SW480 (cell line): ENCODE measurements at regions not wholly inside any gene's neighbourhood (a gene's known extent, or its start where the extent isn't known, plus 50 kb on each side); places are given as distances from the start of the nearest gene placed in this dataset.

Experiments used
- DNase-seq: peaks from one replicate; pipeline ENCODE4 v3.0.0-alpha.2; 2016; ENCODE audit warnings: low spot score

DNA sequence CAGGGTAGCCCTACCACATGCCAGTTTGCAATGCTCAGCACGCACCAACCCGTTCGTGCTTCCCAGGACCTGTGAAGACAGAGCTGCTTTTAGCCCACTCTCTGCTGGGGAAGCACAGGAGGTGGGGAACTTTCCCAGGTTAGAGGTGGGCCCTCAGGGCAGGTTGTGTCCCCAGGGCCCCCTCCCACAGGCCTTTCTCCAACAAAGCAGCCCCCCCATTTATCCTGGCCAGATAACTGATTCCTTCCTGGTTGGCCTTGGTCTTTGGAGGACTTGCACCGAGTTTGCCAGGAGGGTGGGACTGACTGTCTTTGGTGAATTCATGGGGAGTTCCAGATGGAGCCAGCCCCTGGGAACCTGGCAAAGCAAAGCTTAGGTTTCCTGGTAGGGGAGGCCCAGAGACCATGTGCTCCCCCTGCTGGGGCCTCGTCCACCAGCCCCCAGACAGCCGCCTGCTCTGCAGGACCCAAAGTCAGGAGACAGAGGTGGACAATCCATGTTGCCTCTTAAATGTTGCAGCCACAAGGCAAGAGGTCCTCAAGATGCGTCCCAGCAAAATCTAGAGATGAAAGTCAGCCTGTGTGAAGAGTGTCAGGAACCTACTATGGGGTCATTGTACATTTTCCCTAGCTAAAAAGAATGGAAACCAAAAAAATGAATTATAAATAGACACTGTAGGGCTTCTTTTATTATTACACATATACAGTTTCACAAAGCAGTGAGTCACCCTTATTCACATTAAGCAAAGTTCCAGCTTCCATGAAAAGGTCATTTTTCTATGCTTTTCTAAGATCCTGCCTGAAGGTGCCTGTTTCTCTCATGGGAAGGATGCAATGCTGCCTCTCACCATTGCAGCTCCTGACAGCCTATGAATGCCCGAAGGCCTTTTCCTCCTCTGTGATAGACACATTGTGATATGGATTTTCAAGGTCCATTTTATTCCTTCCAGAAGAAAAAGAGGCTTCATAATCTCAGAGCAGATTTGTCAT, 497.8 kb downstream of the PREX1 start:
- DNase-seq: no peak

DNA sequence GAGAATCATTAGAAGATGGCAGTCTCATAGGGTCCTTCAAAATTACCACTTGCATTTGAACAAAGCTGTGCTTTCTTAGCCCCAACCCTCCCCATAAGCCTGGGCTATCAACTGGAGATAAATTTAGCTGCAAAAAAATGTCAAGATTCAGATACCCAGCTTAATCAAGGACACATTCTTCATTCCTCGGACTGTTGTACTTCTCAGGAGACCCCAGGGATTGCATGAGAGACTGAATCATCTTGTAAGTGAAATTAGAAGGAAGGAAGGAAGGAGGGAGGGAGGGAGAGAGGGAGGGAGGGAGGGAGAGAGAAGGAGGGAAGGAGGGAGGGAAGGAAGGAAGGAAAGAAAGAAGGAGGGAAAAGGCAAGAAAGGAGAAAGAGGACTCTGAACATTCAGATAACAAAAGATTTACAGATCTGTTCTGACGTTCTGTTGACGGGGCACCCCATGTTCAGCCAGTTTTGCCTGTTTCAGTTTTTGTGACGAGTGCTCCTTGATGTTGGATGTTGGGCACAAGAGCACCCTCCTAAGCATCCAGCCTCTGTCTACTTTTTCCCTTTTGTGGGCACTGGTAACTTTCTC, 498.7 kb downstream of the PREX1 start:
- DNase-seq: no peak

DNA sequence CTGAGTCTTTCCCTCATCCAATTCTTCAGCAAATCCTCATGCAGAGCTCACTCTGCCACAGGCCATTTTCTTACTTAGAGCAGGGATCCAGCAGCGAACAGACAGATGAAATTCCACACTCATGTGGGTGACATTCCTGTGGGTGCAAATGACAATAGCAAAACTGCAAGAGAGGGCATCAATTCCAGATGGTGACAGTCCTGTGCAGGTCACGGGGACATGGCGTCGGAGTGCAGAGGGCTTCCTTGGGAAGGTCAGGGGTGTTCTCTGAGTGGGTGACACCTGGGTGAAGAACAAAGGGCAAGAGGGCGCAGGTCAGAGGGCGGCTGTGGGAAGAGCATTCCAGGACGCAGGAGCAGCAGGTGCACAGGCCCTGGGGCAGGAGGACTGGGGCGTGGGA, 500.0 kb downstream of the PREX1 start:
- peak; percentile 23 for DNase-seq

GRCh38 chr20:48326868-48327267, 500.9 kb downstream of the PREX1 start:
- no peak for DNase-seq

- DNase-seq: no peak
These were observed 501.4 kb downstream of the PREX1 start for GRCh38 chr20:48326434-48326691.

DNA sequence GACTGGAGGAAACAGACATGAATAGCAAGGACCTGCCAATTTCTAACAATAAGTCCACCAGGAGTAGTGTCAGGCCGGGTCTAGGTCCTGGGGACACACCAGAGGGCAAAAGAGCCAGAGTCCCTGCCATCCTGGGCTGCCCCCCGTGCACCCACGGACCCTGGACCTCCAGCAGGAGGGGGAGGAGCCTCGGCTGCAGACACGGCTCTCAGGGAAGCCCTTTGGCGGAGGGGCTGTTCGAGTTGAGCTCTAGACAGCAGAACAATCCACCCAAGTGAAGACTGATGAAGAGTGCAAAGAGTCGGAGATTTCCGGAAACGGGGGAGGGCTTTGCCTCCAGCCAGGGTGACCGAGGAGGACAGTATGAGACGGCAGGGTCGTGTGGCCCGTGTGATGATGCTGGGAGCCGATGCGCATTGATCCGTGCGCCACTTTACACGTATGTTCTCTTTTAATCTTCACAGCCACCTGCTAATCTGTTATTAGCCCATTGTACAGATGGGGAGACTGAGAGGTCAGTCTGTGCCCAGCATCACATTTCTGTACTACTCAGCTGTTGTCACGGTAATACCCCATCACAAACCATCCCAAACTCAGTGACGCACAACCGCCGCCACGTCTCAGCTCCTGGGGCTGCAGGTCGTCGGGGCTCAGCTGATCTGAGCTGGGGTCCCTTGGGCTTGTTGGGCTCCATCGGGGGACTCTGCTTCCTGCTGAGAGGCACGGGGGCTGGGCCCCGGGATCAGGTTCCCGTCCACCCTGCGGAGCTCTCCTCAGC, 502.0 kb downstream of the PREX1 start:
- DNase-seq: no peak

DNA sequence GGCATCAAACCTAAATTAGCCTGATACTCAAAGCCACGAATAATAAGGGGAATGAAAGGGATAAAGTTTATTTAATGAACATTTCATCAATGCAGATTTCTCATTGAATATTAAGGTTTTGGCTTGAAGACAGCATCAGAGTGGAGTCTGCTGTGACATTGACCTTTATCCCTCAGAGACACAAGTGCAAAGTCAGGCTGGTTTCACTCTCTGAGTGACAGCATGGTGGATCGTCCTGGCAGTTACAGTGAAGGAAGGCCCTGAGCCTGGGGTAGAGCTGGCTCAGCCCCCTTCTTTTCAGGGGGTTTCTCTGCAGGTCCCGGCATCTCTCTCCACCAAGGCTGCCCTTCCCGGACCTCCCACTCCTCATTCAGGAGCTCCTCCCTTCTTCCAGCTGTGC, 503.1 kb downstream of the PREX1 start:
- no peak for DNase-seq

DNA sequence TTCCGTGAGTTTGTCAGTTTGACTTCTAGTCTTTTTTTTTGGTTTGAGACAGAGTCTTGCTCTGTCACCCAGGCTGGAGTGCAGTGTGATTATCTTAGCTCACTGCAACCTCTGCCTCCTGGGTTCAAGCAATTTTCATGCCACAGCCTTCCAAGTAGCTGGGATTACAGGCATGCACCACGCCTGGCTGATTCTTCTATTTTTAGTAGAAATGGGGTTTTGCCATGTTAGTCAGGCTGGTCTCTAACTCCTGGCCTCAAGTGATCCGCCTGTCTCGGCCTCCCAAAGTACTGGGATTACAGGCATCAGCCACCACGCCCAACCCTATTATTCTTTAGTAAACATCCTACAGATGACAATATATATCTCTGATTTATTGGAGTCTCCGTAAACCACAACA, 506.5 kb downstream of the PREX1 start:
- no peak for DNase-seq

GRCh38 chr20:48319943-48320584, 507.7 kb downstream of the PREX1 start:
- no peak for DNase-seq

GRCh38 chr20:48317578-48317977, 510.2 kb downstream of the PREX1 start:
- DNase-seq: no peak

- no peak for DNase-seq
These were observed 512.7 kb downstream of the PREX1 start for GRCh38 chr20:48314925-48315592.

- no peak for DNase-seq
These were observed 514.5 kb downstream of the PREX1 start for GRCh38 chr20:48313324-48313723.

- no peak for DNase-seq
These were observed 515.8 kb downstream of the PREX1 start for GRCh38 chr20:48311956-48312355.

- DNase-seq: no peak
These were observed 517.5 kb downstream of the PREX1 start for GRCh38 chr20:48310305-48310704.

DNA sequence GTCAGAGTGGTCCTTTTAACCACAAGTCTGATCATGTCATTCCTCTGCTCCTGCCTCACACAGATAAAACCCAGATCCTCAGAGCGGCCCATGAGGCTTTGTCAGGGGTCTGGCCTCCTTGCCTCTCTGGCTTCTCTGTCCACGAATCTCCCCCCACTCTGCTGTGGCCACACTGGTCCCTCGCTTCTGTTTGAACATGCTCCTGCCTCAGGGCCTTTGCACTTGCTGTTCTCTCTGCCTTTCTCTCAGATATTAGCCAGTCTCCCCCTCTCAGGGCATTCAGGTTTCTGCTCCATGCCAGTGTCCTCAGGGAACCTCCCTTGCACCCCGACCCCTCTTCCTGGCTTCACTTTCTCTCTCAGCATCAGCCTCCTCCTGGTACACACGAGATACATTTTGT, 518.5 kb downstream of the PREX1 start:
- DNase-seq: no peak

- no peak for DNase-seq
These were observed 518.9 kb downstream of the PREX1 start for GRCh38 chr20:48308882-48309281.

DNA sequence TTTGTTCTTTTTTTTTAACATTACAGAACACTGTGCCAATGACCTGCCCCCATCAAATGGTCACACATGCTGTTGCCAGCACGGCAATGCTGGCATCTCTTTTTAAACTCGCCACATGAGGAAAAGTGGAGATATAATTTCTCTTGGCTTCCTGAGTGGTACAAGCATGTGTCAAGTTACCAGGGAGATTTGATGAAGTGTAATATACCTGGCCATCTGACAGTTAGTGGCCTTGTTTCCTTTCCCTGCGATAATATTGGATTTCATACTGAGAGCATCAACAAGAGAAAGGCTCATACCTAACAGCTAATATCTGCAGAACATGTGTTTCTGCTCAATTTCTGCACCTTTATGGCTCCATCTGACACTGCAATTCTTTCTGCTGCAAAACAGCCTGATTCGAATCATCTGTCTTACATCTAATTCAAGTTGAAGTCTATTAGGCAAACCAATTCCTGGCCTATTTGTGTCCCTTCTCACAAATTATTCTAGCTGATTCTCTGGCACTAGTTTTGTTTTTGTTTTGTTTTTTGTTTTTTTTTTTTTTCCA, 519.5 kb downstream of the PREX1 start:
- DNase-seq: no peak

- DNase-seq: no peak
These were observed 520.5 kb downstream of the PREX1 start for GRCh38 chr20:48307277-48307676.

GRCh38 chr20:48302844-48303542, 517.7 kb upstream of the SULF2 start:
- DNase-seq: no peak

DNA sequence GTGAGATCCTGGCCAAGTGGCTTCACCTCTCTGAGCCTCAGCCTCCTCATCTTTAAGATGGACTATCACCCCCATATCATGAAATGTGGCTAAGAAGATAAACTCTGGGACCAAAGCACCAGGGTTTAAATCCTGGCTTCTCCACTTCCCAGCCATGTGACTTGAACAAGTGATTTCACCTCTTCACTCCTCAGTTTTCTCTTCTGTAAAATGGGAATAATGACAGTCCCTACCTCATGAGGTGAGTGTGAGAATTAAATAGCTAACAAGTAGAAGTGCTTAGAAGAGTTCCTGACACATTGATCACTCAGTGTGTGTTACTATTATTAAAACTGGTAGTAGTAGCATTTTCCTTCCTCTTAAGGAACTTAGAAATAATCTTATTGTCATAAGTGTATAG, 516.9 kb upstream of the SULF2 start:
- no peak for DNase-seq

- no peak for DNase-seq
These were observed 515.9 kb upstream of the SULF2 start for GRCh38 chr20:48301189-48301588.
